Lower leg skin (tissue), 4 donors: ENCODE measurements at regions not wholly inside any gene's neighbourhood (a gene's known extent, or its start where the extent isn't known, plus 50 kb on each side); places are given as distances from the start of the nearest gene placed in this dataset.

Source experiments
- DNase-seq, 2 donors: peaks; one replicate each; pipeline ENCODE4 v3.0.0-alpha.2; 2019; ENCODE audit warnings: low spot score in 2 of 2
- H3K4me3 ChIP-seq: fragments of 200-600 bp; sonication (generic); 2 replicates; pipeline ENCODE4 v1.5.1; 2017; ENCODE audit warnings: mild to moderate bottlenecking, low read depth; ENCODE audit not compliant: poor library complexity, severe bottlenecking
- POLR2A ChIP-seq, 2 donors: fragments of 450-650 bp; IDR thresholded peaks; one replicate each; pipeline ENCODE4 v1.6.1; 2016 to 2017; ENCODE audit warnings: antibody characterized with exemption in 2 of 2, mild to moderate bottlenecking in 1 of 2, moderate library complexity in 1 of 2
- WGBS, 2 donors: methylation state at CpG; one replicate each; pipeline ENCODE4 v1.1.5; 2018; 5-methylcytosine and 5-hydroxymethylcytosine counted together
- intact Hi-C: fragments of 100-400 bp; cut with DNase I; formaldehyde crosslinking; loops from one replicate; pipeline ENCODE4 v1.15.0; 2023; ENCODE audit warnings: low total_unique reads
- TF ChIP-seq, protein P1 (sequence below), 3 donors: fragments of 450-650 bp; IDR thresholded peaks; one replicate each; pipeline ENCODE4 v1.5.1; 2016; ENCODE audit warnings: antibody characterized with exemption in 3 of 3, mild to moderate bottlenecking in 3 of 3, moderate library complexity in 2 of 3

DNA sequence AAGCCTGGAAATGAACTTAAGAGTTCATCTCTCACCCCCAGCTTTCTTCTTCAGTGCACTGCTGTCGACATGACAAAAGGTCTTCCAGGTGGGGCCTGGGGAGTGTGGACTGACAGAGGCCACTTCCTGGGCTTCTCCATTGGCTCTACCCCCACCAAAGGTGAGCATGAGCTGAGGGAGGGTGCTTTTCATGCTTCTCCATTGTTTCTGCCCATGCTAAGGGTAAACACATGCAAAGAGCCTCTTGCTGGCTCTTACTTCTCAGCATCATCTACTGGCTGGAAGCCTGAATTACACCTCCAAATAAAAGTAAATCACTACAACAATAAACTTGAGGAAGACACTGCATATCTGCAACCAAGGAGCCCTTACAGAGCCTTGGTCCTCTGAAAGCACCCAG lies 227.2 kb downstream of the EPM2A start:
- no peak overlapping the region for H3K4me3 ChIP-seq
- intact Hi-C loops = no loop called here
- TF ChIP-seq, protein P1, sequence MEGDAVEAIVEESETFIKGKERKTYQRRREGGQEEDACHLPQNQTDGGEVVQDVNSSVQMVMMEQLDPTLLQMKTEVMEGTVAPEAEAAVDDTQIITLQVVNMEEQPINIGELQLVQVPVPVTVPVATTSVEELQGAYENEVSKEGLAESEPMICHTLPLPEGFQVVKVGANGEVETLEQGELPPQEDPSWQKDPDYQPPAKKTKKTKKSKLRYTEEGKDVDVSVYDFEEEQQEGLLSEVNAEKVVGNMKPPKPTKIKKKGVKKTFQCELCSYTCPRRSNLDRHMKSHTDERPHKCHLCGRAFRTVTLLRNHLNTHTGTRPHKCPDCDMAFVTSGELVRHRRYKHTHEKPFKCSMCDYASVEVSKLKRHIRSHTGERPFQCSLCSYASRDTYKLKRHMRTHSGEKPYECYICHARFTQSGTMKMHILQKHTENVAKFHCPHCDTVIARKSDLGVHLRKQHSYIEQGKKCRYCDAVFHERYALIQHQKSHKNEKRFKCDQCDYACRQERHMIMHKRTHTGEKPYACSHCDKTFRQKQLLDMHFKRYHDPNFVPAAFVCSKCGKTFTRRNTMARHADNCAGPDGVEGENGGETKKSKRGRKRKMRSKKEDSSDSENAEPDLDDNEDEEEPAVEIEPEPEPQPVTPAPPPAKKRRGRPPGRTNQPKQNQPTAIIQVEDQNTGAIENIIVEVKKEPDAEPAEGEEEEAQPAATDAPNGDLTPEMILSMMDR (IDR thresholded peaks at IDR 0.05) = no peak
- TF ChIP-seq POLR2A (IDR thresholded peaks at IDR 0.05) = no peak
- 77 to 83% methylated on average over 1 of the region's 1 CpG for WGBS, 2 donors
- no peak for DNase-seq

DNA sequence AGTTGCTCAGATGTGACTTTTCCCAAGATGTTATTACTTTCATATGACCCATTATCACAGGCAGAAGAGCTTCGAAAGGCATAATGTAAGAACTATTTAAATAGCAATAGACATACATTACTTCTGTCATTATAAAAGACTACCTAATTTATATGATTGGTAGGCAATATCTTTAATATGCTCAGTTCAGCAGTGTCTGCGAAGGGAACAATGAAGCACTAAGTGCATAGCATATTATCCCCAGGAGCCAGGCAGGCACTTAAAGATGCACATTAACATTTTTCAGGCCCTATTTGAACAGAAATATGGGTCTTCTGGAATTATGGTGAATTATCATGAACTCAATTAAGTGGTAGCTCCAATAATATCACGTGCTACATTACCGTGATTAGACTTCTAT lies 217.8 kb downstream of the EPM2A start:
- no peak for DNase-seq
- intact Hi-C loops = no loop called here
- 85 to 93% methylated on average over 4 of the region's 4 CpGs for WGBS, 2 donors
- H3K4me3 ChIP-seq = no peak overlapping the region
- TF ChIP-seq, protein P1 (IDR thresholded peaks at IDR 0.05) = no peak
- no peak for TF ChIP-seq POLR2A (IDR thresholded peaks at IDR 0.05)

DNA sequence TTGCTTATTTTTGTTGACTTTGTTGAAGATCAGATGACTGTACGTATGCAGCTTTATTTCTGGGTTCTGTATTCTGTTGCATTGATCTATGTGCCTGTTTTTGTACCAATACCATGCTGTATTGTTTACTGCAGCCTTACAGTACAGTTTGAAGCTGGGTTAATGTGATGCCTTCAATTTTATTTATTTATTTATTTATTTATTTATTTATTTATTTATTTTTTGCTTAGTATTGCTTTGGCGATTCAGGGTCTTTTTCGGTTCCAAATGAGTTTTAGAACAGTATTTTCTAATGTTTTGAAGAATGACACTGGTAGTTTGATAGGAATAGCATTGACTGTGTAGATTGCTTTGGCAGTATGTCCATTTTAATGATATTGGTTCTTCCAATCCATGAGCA lies 210.3 kb downstream of the EPM2A start:
- no peak for DNase-seq
- no peak overlapping the region for H3K4me3 ChIP-seq
- WGBS, 2 donors = 86 to 89% methylated on average over 3 of the region's 3 CpGs
- intact Hi-C loops = no loop called here
- TF ChIP-seq POLR2A (IDR thresholded peaks at IDR 0.05) = no peak
- TF ChIP-seq, protein P1 (IDR thresholded peaks at IDR 0.05) = no peak

DNA sequence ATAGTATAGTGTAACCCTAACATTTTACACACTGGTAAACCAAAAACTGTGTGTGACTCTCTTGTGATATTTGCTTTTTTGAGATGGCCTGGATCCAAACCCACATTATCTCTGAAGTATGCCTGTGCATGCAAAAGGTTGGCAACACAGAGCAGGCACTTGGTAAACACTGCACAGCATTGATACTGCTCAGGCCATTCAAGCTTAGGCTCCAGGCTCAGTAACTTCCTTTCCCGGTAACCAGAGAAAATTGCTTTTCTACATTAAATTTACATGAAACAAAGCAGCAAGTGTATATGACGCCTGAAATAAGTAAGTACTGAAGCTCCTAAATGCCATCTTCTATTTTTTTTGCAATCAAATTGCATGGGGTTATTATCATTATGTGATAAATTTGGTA lies 205.7 kb downstream of the EPM2A start:
- no peak for TF ChIP-seq POLR2A (IDR thresholded peaks at IDR 0.05)
- TF ChIP-seq, protein P1 (IDR thresholded peaks at IDR 0.05) = no peak
- intact Hi-C loops = no loop called here
- DNase-seq = no peak
- 45 to 56% methylated on average over 2 of the region's 2 CpGs for WGBS, 2 donors
- H3K4me3 ChIP-seq = no peak overlapping the region

DNA sequence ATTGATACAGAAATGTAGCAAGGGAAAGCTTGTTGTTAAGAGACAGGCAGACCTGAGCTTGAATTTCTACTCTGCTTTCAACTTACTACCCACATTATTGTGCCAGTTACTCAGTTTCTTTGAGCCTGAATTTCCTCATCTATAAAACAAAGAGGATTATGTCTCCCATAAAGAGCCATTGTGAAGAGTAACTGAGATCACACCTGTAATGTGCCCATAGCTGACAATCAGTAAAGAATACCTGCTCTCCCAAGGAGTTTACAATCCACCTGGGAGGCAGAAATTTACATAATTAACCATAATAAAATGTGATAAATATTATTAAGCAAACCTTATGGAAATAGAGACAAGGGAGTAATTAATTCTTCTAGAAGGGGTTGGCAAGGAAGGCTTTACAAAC lies 204.9 kb downstream of the EPM2A start:
- H3K4me3 ChIP-seq = no peak overlapping the region
- intact Hi-C loops = no loop called here
- DNase-seq = no peak
- TF ChIP-seq POLR2A (IDR thresholded peaks at IDR 0.05) = no peak
- TF ChIP-seq, protein P1 (IDR thresholded peaks at IDR 0.05) = no peak

DNA sequence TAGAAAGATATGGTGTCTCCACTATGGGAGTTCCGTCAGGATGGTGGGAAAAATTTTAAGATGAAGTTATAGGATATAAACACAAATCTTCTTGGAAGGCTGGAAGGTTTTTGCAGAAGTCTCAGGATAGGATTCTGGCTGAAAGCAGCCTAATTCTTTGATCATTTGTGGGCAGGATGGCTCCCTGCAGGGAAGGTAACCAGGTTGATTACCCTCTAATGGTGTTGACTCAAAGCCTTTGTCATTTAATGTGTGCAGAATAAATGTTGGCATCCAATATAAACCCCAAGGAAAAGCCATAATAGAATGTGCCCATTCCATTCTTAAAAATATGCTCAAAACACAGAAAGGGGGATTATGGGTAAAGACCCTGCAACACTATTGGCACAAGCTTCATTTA lies 204.3 kb downstream of the EPM2A start:
- intact Hi-C loops = no loop called here
- WGBS, 2 donors = 34 to 55% methylated on average over 1 of the region's 1 CpG
- no peak overlapping the region for H3K4me3 ChIP-seq
- no peak for TF ChIP-seq POLR2A (IDR thresholded peaks at IDR 0.05)
- TF ChIP-seq, protein P1 (IDR thresholded peaks at IDR 0.05) = no peak
- DNase-seq = no peak
